Astrocyte (in vitro differentiated cells and primary cell): ENCODE measurements at regions not wholly inside any gene's neighbourhood (a gene's known extent, or its start where the extent isn't known, plus 50 kb on each side); places are given as distances from the start of the nearest gene placed in this dataset.

ENCODE experiments used
- EZH2 ChIP-seq: IDR thresholded peaks from 2 replicates; pipeline ENCODE4 v1.6.1; 2012; ENCODE audit warnings: mild to moderate bottlenecking, low read length, inconsistent platforms; ENCODE audit not compliant: insufficient read depth
- TF ChIP-seq, protein P1 (sequence below): IDR thresholded peaks from 2 replicates; pipeline ENCODE4 v1.5.1; 2011; ENCODE audit warnings: low read depth, mild to moderate bottlenecking, inconsistent platforms, low read length, moderate library complexity; ENCODE audit not compliant: insufficient read depth

DNA sequence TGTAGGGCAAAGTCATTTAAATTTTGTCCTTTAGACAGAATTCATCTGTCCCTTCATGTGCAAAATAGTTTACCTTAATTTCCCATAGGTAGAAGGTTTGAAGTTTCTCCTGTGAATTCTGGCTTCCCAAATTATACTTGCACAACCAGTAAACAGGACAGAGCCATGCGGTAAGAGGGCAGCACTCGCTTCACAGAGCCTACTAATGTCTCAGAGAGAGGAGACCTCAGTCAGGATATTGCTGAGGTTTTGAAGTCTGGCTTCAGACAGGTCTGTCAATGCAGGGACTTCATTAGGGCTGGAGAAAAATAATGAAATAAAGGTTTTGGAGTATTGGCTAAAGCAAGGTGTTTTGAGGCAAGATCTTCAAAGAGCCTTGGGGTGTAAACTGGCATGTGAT lies 91.4 kb downstream of the ANXA1 start:
- TF ChIP-seq, protein P1, sequence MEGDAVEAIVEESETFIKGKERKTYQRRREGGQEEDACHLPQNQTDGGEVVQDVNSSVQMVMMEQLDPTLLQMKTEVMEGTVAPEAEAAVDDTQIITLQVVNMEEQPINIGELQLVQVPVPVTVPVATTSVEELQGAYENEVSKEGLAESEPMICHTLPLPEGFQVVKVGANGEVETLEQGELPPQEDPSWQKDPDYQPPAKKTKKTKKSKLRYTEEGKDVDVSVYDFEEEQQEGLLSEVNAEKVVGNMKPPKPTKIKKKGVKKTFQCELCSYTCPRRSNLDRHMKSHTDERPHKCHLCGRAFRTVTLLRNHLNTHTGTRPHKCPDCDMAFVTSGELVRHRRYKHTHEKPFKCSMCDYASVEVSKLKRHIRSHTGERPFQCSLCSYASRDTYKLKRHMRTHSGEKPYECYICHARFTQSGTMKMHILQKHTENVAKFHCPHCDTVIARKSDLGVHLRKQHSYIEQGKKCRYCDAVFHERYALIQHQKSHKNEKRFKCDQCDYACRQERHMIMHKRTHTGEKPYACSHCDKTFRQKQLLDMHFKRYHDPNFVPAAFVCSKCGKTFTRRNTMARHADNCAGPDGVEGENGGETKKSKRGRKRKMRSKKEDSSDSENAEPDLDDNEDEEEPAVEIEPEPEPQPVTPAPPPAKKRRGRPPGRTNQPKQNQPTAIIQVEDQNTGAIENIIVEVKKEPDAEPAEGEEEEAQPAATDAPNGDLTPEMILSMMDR: no peak
- TF ChIP-seq EZH2: no peak
